ENCODE measurements at regions not wholly inside any gene's neighbourhood (a gene's known extent, or its start where the extent isn't known, plus 50 kb on each side); places are given as distances from the start of the nearest gene placed in this dataset.
"Not testable (repeated sequence)": the region's sequence is repeated elsewhere in the genome, so short reads cannot be mapped to it uniquely, and the experiment has no call there.

DNA sequence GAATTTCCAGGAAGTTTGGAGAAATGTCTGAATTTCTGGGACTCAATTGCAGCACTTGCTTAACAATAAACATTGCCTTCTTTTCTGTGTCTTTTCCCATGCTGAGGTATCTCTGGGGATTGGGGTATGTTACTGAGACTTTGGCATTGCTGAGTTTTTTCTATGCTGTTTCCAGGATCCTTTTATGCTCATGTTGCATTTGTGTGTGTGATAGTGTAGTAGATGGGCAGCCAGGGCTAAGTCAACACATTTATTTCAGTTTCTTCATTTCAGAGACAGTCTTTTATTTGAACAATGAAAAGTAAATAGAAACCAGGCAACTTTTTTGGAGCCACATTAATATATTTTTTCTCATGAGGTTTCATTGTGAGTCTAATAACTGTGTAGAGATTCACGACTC lies 1160.3 kb upstream of the TMEM132C start:
- DNase-seq = no peak

DNA sequence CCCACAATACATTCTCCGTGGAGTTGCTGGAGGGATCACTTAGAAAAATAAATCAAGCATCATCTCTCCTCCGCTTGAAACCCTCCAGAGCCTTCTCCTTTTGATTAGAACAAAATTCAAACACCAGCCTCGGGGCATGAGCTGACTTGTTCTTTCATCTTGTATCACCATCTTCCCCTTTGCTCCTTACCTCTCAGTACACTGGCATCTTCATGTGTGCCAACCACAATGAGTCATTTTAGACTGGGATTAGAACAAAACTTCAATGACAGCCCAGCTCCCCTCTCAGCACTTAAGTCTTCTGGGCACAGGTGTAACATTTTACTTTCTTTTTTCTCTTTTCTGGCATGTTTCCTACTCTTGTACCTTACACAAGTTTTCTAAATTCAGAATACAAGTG lies 1159.2 kb upstream of the TMEM132C start:
- DNase-seq = no peak

DNA sequence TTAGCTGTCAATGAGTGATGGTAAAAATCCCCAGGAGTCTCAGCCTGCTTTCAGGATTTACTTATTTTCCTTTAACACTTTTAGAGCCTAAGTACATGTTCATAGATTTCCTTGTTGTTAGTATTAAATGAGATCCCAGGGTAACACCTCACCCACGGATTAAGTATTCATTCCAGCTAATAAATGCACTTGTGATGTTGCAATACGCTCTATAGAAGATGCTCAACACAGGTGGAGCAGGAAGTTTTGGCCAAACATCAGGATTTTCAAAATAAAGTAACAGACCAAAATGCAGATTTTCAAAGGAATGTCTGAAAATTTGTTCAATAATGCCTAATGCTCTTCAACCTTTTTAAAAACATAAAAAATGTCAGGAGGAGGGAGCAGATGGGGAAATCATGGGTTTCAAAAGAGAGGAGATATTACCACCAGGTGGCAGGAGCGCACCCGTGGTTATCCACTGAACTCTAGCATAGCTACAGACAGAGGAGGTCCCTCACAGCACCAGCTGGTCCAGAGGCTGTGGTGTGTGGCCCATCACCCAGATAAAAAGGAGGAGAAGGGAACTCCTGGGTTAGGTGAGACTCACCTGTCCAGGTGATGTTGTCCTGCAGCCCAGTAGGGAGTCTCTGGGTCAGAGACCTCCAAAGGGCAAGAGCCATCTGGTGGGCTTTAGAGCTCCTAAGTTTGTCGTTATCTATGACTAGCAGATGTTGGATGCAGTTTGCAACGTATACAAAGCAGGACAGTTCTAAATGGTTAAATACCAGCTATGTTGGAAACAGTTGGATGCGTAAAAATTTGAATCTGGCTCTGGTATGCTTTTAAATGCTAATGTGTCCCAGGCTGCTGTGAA lies 1158.4 kb upstream of the TMEM132C start:
- peak in 38 of 56 donors; percentile 3 to 69 (median 20) for DNase-seq

DNA sequence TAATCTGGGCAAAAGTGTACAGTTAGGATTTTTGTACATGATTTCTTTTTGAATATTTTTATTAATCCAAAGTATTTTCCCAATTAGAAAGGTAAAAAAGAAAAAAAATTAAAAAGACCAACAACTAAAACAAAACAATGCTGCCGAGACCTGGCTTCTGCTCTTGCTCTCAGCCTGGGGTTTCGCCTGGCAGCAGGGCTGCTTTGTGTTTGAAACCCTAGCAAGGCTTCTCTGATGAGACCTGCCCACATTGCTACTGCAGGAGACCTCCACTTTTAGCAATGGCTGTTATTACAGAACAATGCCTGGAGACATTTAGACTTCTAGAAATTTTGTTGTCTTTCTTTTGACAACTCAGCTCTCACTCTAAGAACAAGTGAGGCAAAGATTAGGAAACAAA lies 1153.0 kb upstream of the TMEM132C start:
- no peak for DNase-seq

DNA sequence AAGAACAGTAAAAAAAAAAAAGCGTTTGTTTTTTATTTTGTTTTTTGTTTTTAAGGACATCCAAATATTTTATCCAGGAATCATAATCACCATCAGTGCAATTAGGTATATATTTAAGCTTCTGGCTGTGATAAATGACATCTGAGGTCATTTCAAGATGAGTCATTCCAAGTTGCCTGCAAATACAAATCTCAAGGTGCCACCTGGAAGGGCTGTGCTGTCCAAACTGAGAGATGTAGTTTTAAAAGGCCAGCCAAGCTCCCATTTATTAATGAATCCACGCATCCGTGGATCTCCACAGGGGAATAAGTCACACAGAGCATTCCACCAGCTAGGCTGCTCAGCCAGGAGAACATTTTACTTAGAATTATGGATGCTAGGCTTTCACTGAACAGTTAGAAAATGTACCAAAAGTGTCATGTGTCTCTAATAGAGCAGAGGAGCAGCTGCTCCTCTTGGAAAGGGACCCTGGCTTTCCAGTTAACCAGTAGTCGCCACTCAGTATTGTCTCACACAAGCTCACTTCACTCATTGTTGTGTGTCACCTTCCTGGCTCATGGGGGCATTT lies 1151.4 kb upstream of the TMEM132C start:
- DNase-seq = no peak

DNA sequence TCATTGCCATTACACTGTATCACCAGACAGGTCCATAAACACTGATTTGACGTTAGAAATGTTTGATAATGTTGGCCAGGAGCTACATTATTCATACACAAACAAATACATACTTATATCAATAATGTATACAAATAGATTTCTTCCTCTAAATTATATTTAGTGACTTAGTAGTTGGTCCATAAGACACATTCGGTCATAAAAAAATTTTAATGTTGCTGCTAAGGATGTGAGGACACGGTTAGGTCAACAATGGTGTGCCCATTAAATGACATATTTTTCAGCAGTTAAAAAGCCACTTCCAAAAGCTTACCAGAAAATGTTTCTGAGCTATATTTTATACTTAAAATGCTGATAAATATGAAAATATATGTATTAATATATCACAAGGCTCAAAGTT lies 1148.7 kb upstream of the TMEM132C start:
- DNase-seq = no peak

DNA sequence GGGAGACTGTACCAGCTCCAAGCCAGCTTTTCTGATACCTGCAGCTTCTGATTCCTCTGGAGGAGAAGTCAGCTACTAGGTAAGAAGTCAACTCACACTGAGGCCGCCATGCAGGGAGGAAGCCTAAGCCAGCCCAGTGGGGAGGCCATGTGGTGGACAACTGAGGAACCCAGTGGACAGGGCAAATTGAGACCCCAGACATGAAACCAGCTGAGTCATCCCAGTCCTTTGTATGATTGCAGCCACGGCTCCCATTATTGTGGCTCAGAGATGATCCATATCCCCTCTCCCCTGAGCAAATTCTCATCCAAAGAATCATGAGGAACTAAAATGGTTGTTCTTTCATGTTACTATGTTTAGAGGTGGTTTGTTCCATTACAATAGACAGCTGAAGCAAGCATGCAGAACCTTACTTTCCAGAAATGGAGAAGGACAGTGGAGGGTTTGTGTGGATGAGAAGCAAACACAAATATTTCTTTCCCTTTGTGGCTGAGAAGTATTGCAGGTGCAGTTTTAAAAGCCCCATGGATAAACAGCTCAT lies 1147.3 kb upstream of the TMEM132C start:
- no peak for DNase-seq

DNA sequence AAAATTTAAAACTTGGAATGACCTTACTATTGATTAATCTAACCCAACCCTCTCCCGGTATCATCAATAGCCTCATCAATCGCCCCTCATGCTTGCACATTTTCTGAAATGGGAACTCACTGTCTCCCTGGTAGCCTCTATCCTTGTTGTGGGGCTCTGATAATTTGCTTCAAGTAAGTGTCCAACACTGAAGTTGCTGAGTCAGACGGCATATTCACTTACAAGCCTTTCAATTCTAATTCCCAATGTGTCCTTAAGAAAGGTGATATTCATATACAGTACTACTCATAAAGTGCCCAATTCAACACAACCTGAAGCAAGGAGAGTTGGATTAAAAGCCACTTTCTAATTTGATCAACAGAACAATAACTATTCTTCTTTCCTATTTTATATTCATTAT lies 1146.1 kb upstream of the TMEM132C start:
- DNase-seq = no peak

DNA sequence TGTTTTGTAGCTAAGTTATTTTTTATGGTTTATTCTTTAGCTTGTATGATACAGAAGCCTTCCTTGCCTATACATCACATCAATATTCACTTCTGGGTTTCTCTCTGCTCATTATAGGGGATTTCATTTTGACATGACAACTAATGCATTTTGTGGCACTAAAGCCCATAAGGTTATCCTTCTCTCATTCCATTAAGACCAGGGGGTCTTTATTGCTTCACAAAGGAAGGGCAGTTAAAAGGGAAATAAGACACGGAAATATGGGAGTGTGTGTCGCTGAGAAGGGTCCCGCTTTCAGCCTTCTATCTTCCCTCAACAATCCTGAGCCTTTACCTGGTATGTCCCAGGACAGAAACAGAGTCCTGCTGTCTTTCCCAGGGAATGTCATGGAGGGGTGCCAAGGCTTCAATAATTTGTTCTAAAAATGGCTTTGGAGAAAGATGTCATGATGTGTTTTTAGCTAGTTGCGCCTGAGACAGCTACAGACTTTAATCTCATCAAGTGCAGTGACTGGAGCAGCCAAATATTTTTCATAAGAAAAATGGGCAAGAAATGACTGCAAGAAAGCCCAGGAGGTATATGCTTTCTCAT lies 1145.4 kb upstream of the TMEM132C start:
- DNase-seq = no peak

DNA sequence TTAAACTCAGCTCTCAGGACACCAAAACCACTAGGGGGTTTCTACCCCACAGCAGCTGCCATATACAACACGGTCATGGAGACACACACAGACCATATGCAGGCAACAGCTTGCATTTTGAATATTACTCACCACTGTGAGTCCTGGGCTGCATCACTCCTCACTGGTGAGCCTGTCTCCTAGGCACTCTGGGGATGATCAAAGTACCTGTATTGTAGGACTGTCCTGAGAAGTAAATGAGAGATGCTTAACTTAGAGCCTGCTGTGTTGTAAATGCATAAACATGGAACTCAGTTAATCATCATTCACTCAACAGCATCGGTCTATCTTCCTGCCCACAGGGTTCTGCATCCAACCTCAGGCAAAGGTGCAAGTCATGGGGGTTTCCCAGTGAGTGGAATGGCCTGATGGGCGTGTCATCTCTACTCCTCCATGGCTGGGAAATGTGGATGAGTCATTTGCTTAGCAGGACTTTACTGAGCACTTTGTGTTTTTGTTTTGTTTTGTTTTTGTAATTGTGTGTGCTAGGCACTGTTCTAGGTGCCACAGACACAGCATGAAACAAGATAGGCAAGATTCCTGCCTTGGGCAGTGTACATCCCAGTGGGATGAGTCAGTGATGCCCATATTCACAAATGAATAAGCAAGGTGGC lies 1141.2 kb upstream of the TMEM132C start:
- no peak for DNase-seq

DNA sequence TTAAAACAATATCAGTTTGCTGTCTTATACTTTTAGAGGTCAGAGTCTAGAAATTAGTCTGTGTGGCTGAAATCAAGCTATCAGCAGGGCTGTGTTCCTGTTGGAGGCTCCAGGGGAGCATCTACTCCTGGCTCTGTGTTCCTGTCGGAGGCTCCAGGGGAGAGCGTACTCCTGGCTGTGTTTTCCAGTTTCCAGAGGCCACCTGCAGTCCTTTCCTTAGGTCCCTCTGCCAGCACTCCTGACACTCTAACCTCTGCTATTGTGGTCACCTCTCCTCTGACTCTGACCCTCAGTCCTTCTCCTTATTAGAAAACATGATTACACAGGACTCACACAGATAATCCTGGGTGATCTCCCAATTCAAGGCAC lies 1140.7 kb upstream of the TMEM132C start:
- no peak for DNase-seq

DNA sequence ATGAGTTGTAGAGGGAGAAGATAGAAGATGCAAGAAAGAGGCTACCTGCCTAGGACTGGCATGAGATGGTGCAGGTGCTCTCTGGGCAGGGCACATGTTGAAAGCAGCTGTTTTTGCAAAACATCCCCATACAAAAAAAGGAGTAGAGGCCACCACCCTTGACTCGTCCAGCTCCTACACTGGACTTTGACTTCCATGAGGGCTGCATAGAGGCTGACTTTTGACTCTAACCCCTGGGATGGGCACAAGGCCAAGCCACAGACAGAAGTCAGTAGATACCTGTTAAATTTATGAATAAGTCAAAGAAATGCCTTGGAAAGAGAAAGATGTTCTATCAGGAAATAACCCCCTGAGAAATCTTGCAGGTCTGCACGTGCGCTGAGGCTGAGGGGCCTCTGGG lies 1139.1 kb upstream of the TMEM132C start:
- no peak for DNase-seq

DNA sequence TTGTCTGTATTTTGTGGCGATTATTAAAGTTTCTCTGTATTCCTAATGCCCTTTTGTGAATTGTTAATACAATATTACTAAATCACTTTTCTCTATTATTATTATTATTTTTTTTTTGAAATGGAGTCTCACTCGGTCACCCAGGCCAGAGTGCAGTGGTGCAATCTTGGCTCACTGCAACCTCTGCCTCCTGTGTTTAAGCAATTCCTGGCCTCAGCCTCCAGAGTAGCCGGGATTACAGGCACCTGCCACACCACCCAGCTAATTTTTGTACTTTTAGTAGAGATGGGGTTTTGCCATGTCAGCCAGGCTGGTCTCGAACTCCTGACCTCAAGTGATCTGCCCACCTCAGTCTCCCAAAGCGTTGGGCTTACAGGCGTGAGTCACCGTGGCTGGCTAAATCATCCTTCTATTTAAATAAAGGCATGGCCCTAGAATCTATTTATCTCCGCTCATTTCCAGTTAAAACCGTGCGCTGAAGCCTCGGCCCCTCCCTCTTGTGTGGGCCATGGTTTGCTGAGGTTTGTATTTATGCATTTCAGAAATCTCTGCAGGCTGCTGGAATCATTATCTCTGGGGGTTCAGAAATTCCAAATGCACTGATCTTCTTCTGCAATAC lies 1136.4 kb upstream of the TMEM132C start:
- DNase-seq = no peak

DNA sequence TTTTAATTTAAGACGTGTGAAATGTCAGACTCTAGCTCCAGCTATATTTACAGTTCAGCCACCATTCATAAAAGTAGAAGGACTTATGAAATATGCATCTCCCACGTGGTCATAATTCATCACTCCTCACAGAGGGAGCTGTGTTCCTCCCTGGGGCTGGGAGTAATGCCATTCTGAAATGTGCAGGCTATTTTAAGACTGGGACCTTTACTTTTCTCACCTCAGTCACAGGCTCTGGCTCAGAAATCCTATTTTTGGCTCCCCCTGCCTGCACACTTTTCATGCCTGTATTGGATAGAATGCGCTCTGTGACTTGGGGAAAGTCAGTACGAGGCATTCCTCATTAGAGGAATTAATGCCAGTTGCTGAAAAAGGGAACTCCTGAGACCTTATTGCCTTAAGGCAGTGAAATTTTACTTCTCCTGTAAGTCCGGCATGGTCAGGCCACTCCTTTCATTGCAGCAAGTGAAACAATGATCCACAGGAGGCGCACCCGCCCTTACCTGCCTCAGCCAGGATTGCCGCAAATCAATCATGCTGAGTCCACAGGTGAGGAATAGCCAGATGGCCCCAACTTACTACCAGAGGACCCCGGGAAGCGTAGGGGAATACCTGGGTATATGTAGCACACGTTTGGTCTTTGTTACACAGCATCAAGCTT lies 1133.2 kb upstream of the TMEM132C start:
- no peak for DNase-seq

DNA sequence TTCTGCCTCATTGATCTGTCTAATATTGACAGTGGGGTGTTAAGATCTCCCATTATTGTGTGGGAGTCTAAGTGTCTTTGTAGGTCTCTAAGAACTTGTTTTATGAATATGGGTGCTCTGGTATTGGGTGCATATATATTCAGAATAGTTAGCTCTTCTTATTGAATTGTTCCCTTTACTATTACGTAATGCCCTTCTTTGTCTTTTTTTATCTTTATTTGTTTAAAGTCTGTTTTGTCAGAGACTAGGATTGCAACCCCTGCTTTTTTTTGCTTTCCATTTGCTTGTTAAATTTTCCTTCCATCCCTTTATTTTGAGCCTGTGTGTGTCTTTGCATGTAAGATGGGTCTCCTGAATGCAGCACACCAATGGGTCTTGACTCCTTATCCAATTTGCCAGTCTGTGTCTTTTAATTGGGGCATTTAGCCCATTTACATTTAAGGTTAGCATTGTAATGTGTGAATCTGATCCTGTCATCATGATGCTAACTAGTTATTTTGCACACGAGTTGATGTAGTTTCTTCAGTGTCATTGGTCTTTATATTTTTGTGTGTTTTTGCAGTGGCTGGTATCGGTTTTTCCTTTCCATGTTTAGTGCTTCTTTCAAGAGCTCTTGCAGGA lies 1126.0 kb upstream of the TMEM132C start:
- not testable (repeated sequence) for DNase-seq

DNA sequence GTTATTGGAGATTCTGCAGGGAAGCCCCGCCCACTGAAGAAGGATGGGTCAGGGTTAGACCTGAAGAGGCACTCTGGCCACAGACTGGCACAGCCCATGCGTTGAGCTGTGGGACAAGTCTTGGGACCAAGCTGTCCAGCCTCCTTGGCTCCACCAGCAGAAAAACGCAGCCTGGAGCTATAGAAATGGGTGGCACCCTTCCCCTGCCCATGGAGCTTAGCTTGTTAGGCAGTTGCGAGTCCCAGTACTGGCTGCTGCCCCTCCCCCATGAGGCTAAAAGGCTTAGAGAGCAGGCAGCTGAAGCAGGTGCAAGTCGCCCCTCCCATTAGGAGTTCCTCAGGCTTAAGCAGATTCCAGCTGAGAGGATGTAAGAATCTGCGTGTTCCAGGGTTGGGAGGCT lies 1124.0 kb upstream of the TMEM132C start:
- DNase-seq = no peak

DNA sequence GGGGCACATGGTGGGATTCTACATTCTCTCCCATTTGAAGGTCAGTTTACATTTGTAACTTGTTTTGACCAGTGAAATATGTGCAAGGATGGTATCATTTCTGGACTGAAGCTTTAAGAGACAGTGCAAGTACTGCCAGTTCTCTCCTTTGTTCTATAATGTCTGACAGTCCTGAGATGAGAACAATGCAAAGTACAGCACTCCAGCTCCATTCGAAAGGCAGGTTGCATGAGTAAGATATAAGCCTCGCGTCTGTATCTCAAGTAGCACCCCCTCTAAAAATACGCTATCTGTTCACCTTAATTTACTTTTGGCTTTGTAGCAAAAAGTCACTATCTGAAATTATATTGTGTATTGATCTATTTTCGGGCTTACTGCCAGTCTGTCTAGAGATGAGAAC lies 1122.2 kb upstream of the TMEM132C start:
- DNase-seq = no peak

DNA sequence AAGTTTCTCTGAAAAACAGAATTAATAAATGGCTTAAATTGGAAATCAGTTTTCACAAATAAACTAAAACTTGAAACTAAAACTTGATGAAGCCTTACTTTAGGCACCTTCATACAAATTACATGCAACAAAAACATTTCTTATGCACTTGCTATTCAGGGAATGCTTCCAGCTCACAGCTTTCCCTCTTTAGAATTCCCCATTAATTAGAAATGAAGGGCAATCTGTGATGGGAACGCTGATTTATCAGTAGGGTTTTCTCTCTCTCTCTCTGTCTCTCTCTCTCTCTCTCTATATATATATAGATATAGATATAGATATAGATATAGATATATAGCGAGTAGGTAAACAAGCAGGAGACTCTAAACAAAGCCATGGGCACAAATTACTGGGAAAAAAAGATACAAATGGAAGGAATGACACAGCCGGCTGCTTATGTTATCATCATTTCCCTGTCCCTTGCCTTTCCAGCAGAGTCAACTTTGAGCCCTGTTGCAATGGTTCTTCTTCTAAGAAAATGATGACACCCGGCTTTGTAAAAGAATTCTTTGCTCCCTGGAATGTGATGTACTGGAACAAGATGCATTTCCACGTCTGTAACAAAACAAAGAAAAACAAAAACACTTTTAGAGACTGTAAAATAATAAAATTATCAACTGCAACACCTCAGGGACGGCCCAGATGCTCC lies 1121.6 kb upstream of the TMEM132C start:
- DNase-seq = no peak

DNA sequence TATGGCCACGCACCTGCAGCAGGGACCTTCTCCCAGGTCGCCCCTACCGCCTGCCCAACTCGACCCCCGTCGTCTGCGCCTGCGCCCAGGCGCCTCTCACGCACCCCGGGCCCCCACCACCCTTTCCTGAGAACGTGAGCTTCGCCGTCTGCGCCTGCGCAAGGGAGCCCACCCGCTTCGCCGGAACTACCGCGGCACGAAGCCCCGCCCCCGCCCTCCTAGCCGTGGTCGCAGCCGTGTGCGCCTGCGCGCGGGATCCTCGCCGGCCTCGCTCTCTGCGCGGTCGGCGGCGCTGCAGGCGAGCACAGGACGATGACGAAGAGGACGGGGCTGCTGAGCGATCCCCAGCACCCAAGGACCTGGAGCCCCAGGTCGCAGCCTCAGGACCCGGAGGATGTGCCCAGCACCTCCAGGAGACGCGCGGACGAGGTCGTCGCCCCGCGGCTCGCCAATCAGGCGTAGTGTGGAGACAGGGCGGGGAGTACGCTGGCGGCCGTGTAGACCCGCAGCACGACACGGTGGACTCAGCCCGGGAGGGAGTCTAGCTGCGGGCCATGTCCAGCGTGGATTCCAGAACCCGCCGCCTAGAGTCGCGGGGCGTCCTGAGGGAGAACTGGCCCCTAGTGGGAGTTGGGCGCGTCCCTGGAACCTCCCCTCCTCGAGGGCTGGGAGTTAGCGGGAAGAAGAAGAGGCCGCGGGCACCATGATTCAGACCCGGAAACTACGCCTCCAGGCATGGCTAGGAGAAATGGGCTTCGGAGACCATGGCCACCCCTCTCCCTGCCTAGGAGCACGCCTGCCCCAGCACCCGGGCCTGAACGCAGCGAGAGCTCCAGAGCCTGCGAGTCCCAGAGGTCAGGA lies 1120.8 kb upstream of the TMEM132C start:
- DNase-seq = peak in 53 of 56 donors; percentile 13 to 84 (median 59)
